H1 (cell line): ENCODE measurements at regions not wholly inside any gene's neighbourhood (a gene's known extent, or its start where the extent isn't known, plus 50 kb on each side); places are given as distances from the start of the nearest gene placed in this dataset.

Experiments
- CTBP2 ChIP-seq: IDR thresholded peaks from 2 replicates; pipeline ENCODE4 v1.7.0; 2011; ENCODE audit warnings: borderline replicate concordance, mild to moderate bottlenecking, moderate library complexity, mixed read lengths, low read length; ENCODE audit not compliant: insufficient read depth, insufficient read length
- CTCF ChIP-seq, 3 experiments: IDR thresholded peaks; 1 replicate in 2 of 3; 2 replicates in 1 of 3; pipeline versions ENCODE4 v1.5.1 to v1.6.1; 2011; ENCODE audit warnings: low read length in 3 of 3, mild to moderate bottlenecking in 3 of 3, inconsistent platforms in 2 of 3, low read depth in 1 of 3, moderate library complexity in 1 of 3; ENCODE audit not compliant: insufficient read depth in 1 of 3; ENCODE audit errors: control extremely low read depth in 1 of 3
- EP300 ChIP-seq, 2 experiments: IDR thresholded peaks; 1 replicate in 1 of 2; 2 replicates in 1 of 2; pipeline ENCODE4 v1.6.1; 2011 to 2012; ENCODE audit warnings: low read depth in 2 of 2, low read length in 2 of 2, mild to moderate bottlenecking in 2 of 2, borderline replicate concordance in 1 of 2, inconsistent platforms in 1 of 2, moderate library complexity in 1 of 2
- EZH2 ChIP-seq: fragments of 200-600 bp; sonication (generic); IDR thresholded peaks from 2 replicates; pipeline ENCODE4 v1.7.1; 2012; ENCODE audit warnings: low read depth, mild to moderate bottlenecking, moderate library complexity, low read length, inconsistent platforms; ENCODE audit not compliant: severe bottlenecking
- FOSL1 ChIP-seq: IDR thresholded peaks from 2 replicates; pipeline ENCODE4 v1.6.1; 2011; ENCODE audit warnings: mild to moderate bottlenecking, low read depth, low read length, moderate library complexity; ENCODE audit not compliant: insufficient read depth
- POLR2AphosphoS5 ChIP-seq: IDR thresholded peaks from 2 replicates; pipeline ENCODE4 v1.6.1; 2011; ENCODE audit warnings: low read depth, low read length
- TEAD4 ChIP-seq: IDR thresholded peaks from 2 replicates; pipeline ENCODE4 v1.6.1; 2012; ENCODE audit warnings: low read depth, low read length, inconsistent platforms, mixed read lengths

GRCh38 chrX:122583551-122583950, 600.5 kb upstream of the GRIA3 start:
- TF ChIP-seq EZH2: no peak
- no peak for TF ChIP-seq CTBP2
- TF ChIP-seq POLR2AphosphoS5: no peak
- no peak for TF ChIP-seq FOSL1
- TF ChIP-seq TEAD4: no peak
- TF ChIP-seq CTCF (IDR thresholded peaks at IDR 0.05; ENCODE audit: control extremely low read depth in 1 of 3, insufficient read depth in 1 of 3, low read depth in 1 of 3, low read length in 3 of 3): no peak
- TF ChIP-seq EP300 (IDR thresholded peaks at IDR 0.05; ENCODE audit: borderline replicate concordance in 1 of 2, low read depth in 2 of 2, low read length in 2 of 2): no peak
